ENCODE measurements at regions not wholly inside any gene's neighbourhood (a gene's known extent, or its start where the extent isn't known, plus 50 kb on each side); places are given as distances from the start of the nearest gene placed in this dataset.

DNA sequence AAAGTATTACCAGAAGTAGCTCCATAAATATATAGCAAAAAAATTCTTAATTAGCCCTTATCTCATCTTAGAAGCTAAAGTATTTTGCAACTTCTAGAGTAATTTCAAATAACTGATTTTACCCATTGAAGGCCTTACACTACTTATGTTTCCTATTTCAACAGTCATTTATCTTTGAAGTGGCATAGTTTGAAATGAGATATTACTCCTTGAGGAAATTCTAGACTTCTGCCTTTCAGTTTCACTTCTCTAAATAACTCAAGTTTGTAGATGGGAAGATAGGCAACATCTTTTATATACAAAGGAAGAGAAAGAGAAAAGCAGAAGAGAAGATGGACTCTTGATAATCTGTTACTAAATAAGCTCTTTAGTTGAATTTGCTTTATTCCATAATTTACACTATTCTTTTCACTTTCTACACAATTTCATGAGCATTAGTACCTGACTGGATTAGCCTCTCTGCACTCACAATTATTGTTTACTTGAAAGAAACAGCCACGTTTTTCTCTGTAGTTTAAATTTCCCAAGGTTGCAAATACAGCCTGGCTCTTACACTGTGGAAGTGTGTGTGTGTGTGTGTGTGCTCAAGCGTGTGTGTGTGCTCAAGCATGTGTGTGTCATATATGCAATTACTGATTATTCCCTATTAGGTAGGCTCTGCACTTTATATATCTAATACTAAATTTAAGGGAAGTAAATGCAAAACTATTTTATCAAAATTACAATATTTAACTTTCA is 60.6 kb upstream of the EMB start:
- TF ChIP-seq EZH2 (IDR thresholded peaks at IDR 0.05; ENCODE audit: insufficient read depth, poor library complexity, severe bottlenecking) (no peak), EZH2phosphoT487 (IDR thresholded peaks at IDR 0.05; ENCODE audit: insufficient read depth, low read depth) (no peak)
